Suppressor macrophage treated with lipopolysaccharide for 1 hour (primary cell): ENCODE measurements at regions not wholly inside any gene's neighbourhood (a gene's known extent, or its start where the extent isn't known, plus 50 kb on each side); places are given as distances from the start of the nearest gene placed in this dataset.
"Not testable (repeated sequence)": the region's sequence is repeated elsewhere in the genome, so short reads cannot be mapped to it uniquely, and the experiment has no call there.

Experiments
- DNase-seq, 3 donors: peaks; one replicate each; pipeline ENCODE4 v3.0.0-alpha.2; 2020 to 2022

GRCh38 chr3:153618176-153618575, 456.1 kb downstream of the RAP2B start:
- no peak for DNase-seq

DNA sequence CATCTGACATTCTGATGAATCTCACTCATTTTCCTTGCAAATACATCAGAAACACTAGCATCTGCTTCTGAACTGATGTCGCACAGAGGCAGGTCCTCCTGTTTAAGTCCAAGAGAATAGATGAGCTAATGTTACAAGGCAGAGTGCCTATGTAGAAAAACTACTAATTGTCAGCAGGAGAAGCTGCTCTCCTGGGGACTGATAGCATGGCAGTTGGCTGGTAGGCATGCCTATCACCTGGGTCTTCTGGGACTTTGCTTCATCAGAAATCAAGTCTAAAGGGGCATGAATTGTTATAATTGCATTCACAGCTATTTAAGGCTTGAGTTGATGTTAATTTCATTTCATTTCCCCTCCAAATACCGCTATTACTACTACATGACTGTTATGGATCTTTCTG, 457.2 kb downstream of the RAP2B start:
- no peak for DNase-seq

DNA sequence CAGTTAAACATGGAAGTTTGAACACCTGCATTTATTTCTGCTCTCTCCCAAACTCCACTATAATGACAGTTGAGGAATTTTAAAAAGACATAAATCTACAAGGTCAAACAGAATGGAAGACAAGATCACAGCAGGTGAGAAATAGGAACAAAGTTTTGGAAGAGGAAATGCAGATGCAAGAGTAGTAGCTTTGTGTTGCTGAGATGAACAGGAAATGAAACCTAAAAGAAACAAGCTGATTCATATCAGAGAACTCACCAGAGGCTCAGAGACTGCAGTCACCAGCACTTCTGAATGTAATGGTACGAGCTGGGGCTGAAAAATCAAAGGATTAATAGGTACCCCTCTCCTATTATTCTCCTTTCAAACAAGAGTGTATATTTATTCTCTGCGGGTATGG, 459.9 kb downstream of the RAP2B start:
- peak; percentile 40 to 67 (median 66) for DNase-seq

- DNase-seq = no peak
These were observed 461.8 kb downstream of the RAP2B start for GRCh38 chr3:153623834-153624233.

DNA sequence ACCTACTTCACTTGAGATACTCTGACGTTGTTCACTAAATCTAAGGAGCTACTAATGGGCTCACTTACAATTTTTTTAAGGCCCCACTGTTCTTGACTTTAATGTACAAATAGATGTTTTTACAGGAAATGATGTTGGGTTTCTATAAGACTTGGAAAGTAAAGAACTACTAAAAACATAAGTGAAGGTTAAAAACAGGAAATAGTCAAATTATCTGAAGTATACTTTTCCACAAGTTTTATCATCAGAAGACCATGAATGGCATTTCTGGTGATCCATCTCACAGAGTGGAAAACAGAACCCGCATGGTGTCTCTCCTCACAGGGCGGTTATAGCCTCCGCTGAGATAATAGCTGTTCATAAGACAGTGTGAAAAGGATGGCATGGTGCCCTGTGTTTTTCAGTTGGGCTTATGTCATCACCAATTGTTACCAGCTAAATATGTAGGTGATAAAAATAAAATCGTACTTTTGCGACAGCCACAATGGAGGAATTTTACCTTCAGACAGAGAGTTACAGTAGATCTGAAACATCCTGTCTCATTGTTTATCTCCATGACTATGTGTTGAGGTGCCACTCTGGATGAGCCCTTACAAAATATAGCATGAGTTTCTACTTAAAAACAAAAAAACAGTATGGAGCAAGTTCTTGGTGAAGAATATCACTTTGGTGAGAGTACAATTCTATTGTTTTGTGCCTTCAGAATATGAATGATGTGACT, 462.4 kb downstream of the RAP2B start:
- DNase-seq = no peak

DNA sequence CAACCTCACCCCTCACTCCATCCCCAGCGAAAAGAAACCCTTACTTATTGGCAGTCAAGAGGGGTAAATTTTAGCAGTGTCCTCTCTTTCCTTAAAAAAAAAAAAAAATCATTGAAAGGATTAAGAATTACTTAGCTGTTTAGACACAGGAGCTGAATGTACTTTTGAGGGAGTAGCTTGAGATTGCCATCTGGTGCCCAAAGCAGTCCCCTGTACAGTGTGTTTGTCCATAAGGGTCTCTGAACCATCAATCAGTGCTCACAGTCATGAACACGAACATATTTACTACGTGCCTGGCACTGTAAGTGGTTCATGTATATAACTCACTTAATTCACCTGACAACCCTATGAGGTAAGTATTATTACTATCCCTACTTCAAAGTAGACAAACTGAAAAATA, 463.5 kb downstream of the RAP2B start:
- no peak for DNase-seq

- DNase-seq = no peak
These were observed 464.1 kb downstream of the RAP2B start for GRCh38 chr3:153626158-153626557.

DNA sequence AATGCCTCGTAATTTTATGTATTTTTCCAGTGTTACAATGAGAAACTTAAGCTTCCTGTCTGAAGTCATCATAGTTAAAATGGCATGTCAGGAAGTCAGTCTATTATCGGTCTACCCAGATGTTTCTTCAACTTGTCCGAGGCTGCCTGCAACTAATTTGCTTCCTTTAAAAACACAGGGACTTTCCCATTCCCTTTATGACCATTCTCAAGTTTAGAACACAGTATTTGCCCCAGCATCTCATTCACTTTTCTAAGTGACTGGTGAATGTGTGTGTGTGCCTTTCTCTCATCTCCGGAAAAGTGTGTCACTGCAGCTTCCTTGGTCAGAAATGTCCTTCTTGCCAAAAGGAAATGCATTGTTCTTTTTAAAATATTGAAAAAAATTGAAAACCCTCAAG, 466.6 kb downstream of the RAP2B start:
- peak; percentile 69 to 85 (median 81) for DNase-seq

GRCh38 chr3:153629148-153629547, 467.1 kb downstream of the RAP2B start:
- DNase-seq = no peak

DNA sequence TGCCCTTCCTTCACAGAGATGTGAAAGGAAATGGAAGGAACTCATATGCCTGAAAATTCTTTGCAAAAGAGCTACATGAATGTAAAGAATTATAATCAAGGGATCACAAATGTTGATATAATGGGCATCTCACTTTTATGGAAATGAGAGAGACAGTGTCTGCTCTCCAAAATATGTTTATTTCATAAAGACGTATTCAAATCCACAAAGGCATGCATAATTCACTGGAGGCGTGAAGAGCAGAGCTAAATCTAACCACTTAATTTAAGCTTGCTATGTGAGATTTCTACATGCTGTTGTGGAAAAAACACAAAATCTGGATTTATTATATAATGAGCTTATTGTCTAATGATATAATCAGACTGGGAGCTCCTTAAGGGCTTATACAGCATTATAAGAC, 469.1 kb downstream of the RAP2B start:
- no peak for DNase-seq

GRCh38 chr3:153631664-153632063, 469.6 kb downstream of the RAP2B start:
- no peak for DNase-seq

DNA sequence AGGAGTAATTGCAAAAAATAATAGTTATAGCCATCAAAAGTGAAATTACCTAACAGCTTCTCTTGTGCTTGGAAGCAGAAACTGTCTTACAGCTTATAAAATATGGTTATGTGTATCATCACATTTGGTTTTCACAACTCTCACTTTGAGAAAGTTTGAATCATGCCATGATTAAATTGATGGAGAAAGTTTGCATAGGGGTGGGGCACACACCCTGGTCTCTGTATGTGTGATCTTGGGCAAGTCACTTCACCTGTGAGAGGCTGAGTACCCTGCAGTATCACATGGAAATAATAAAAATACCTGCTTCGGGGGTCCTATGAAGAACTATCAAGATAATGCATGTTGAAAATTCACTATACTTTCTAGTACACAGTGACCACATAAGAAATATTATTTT, 471.4 kb downstream of the RAP2B start:
- DNase-seq = no peak

DNA sequence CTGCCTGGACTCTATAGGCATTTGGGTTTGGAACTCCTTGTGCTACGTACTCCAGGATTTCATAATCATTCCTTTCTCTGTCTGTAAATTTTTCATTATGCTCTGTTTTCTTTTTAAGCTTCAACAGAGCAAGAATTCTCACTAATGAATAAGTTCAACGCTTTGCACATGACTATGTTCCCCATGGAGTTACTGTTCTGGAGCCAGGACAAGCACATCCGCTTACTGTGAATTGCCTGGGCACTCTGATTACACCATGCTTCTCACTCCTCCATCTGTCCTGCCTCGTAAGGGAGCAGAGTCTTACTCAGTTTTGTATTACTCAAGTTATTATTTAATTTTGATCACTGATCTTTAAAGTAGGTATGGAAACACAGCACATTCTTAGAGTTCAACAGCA, 472.7 kb downstream of the RAP2B start:
- DNase-seq = no peak

DNA sequence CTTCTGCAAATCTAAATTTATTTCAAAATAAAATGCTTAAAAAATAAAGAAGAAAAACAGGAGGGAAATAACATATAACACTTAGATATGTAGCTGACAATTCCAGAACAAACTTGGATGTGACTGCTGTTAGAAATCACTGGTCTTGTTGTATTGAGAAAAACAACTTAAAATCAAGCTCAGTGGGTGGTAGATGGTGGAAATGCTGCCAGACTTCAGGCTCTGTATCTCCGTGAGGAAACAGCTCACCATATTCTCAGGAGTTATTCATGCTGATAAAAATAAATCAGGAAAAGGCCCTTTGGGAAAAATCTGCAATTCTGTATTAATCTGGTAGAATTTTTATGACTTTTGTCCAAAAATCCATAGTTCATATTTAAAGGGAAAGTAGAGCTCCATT, 477.6 kb downstream of the RAP2B start:
- no peak for DNase-seq

DNA sequence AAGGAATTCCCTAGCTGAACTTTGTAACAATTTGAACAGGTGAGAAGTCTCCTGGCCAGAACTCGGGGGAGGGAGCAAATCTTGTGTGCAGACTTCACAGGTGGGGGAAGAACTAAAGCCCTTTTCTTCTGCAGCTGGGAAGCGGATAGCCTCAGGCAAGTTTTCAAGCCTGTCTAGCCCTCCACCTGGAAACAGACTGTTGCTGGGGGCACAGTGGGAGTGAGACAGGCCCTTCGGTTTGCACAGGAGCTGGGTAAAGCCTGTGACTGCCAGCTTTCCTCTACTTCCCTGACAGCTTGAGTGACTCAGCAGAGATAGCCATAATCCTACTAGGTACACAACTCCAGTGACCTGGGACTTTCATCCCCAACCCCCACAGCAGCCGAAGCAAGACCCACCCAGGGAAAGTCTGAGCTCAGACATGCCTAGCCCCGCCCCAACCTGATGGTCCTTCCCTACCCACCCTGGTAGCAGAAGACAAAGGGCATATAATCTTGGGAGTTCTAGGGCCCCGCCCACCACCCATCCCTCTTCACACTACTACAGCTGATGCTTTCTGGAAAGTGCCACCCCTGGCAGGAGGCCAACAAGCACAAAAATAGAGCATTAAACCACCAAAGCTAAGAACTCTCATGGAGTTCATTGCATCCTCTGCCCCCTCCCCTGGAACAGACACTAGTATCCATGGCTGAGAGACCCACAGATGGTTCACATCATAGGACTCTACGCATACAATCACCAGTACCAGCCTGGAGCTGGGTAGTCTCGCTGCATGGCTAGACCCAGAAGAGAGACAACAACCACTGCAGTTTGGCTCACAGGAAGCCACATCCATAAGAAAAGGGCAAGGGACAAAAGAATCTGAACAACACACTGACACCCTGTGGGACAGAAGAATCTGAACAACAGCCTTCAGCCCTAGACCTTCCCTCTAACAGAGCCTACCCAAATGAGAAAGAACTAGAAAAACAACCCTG, 479.0 kb downstream of the RAP2B start:
- no peak for DNase-seq

DNA sequence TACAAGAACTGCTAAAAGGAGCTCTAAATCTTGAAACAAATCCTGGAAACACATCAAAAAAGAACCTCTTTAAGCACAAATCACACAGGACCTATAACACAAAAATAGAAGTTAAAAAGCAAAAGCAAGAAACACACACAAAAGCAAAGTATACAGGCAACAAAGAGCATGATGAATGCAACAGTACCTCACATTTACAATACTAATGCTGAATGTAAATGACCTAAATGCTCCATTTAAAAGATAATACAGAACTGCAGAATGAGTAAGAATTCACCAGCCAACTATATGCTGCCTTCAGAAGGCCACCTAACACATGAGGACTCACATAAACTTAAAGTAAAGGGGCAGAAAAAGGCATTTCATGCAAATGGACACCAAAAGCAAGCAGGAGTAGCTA, 478.6 kb upstream of the ARHGEF26 start:
- DNase-seq = not testable (repeated sequence)

- not testable (repeated sequence) for DNase-seq
These were observed 477.7 kb upstream of the ARHGEF26 start for GRCh38 chr3:153643471-153643870.

DNA sequence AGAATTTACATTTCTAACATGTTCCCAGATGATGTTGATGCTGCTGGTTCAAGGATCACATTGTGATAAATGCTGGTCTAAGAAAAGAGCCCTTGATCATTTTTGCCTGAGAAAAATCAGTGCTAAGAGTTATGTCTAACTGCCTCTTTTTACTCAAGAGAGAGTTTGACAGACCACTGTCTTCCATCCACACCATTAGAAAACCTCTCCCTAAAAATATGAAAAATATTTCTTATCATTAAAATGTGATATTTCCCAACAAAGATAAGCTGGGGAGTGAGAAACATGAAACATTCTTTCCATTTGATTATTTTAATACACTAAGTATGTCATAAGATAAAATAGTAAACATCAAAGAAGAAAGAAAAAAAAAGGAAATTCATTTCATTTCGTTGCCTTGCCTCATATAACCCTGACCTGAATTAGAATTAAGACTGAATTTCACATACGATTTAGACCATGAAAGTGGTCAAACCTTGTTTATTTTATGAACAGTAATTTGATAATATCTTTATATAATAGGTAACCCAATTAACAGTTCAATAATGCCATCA, 471.8 kb upstream of the ARHGEF26 start:
- no peak for DNase-seq

DNA sequence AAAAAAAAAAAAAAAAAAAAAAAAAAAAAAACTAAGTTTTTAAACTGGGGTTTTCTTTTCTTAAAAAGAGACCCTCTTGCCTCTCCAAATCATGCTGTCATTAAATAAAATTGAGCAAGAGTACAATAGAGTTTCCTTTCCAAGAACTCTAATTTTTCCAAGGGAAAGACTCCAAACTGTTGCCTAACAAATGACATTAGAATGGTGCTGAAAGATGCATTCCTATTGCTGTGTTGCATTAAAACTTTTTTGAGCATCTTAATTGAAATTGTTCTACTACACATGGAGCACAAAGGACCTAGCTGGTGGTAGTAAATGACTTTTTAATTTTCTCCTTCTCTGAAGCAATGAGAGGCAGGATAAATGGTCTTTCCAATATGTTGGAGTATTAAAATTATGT, 469.1 kb upstream of the ARHGEF26 start:
- DNase-seq = no peak

- peak; percentile 31 to 62 (median 59) for DNase-seq
These were observed 464.1 kb upstream of the ARHGEF26 start for GRCh38 chr3:153657046-153657445.

GRCh38 chr3:153657461-153657860, 463.7 kb upstream of the ARHGEF26 start:
- DNase-seq = no peak

DNA sequence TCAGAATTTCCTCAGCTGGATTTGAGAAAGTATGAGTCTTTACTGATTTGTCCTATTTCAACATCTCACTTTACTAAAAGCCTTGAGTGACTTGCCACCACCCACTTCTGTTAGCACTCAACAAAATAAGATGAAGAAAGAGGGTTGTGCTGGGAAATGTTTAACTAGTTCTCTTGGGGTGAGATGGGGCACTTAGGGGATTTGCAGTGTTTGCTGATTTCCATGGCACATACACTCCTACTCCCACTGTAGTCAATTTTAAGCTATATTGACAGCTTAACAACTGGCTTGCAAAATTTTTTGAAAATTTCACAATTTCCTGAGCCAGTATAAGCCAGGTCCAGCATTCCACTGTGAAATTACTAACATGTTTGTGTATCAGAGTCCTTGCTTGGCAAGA, 463.1 kb upstream of the ARHGEF26 start:
- peak; percentile 41 to 66 (median 56) for DNase-seq

DNA sequence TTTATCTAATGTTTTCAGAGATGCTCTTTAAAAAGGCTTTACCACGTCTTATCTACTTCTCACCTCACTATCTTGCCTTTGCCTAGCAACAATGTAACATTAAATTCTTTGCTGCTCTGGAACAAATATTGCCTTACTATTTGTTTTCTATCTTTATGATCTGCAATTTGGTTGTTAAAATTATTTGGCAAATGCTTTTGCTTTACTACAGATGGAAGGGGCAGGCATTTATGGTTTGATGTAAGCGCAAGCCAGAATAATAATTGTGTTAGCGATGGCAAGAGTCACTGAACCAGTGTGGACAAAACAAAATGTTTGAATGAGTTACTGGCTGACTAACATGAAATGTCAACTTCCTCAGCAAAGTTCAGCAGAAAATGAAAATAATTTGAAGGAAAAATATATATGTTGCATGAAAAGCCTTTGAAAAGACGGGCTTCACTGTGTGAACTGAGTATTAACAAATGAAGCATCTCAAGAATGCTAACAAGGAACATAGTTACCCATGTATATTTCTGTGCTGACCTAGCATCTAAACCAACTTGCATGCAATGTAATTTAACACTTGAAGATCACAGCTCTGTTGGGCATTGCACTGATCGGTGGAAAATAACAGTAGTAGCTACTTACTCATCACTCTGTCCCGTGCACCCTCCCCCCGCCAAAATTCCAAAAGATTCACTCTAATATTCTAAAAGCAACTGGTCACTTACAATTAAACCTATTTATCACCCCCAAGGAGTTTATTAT, 454.0 kb upstream of the ARHGEF26 start:
- DNase-seq = no peak
